Endothelial cell (in vitro differentiated cells): ENCODE measurements at regions not wholly inside any gene's neighbourhood (a gene's known extent, or its start where the extent isn't known, plus 50 kb on each side); places are given as distances from the start of the nearest gene placed in this dataset.
A peak's percentile ranks its signal among the peaks of the same experiment; 100 is the strongest.

Source experiments
- DNase-seq: peaks from one replicate; pipeline ENCODE4 v3.0.0; 2021; ENCODE audit warnings: low spot score
- H3K27ac Mint-ChIP-seq: one replicate; pipeline ENCODE4 v1.8.0; 2021; ENCODE audit warnings: mixed read lengths, inconsistent platforms; ENCODE audit not compliant: unreplicated experiment
- H3K27me3 Mint-ChIP-seq: one replicate; pipeline ENCODE4 v1.8.0; 2021; ENCODE audit warnings: mild to moderate bottlenecking, moderate library complexity, mixed read lengths, inconsistent platforms; ENCODE audit not compliant: unreplicated experiment
- H3K36me3 Mint-ChIP-seq: one replicate; pipeline ENCODE4 v1.8.0; 2021; ENCODE audit warnings: mild to moderate bottlenecking, low read depth, mixed read lengths, inconsistent platforms; ENCODE audit not compliant: unreplicated experiment
- H3K4me1 Mint-ChIP-seq: one replicate; pipeline ENCODE4 v1.8.0; 2021; ENCODE audit warnings: mild to moderate bottlenecking, mixed read lengths, inconsistent platforms; ENCODE audit not compliant: unreplicated experiment
- H3K4me3 Mint-ChIP-seq: one replicate; pipeline ENCODE4 v1.8.0; 2021; ENCODE audit warnings: mild to moderate bottlenecking, mixed read lengths, inconsistent platforms; ENCODE audit not compliant: unreplicated experiment
- H3K9me3 Mint-ChIP-seq: one replicate; pipeline ENCODE4 v1.8.0; 2021; ENCODE audit warnings: mixed read lengths, inconsistent platforms; ENCODE audit not compliant: unreplicated experiment
- CTCF ChIP-seq: fragments of 200-600 bp; sonication (generic); IDR thresholded peaks from one replicate; pipeline ENCODE4 v1.5.0; 2021; ENCODE audit warnings: antibody characterized with exemption; ENCODE audit not compliant: unreplicated experiment

- TF ChIP-seq CTCF = no peak
- DNase-seq = no peak
- H3K36me3 Mint-ChIP-seq = no peaks in the 10 kb centered on the region
- no peaks in the 10 kb centered on the region for H3K27me3 Mint-ChIP-seq
- H3K4me3 Mint-ChIP-seq = no peak overlapping the region
- no peaks in the 10 kb centered on the region for H3K9me3 Mint-ChIP-seq
- H3K4me1 Mint-ChIP-seq = no peaks in the 10 kb centered on the region
- H3K27ac Mint-ChIP-seq = no peak overlapping the region
Measured at GRCh38 chrX:87327267-87327666, 190.3 kb upstream of the KLHL4 start.

- no peak for TF ChIP-seq CTCF
- no peaks in the 10 kb centered on the region for H3K27me3 Mint-ChIP-seq
- H3K27ac Mint-ChIP-seq = no peak overlapping the region
- H3K4me3 Mint-ChIP-seq = no peak overlapping the region
- no peaks in the 10 kb centered on the region for H3K36me3 Mint-ChIP-seq
- no peaks in the 10 kb centered on the region for H3K4me1 Mint-ChIP-seq
- no peak for DNase-seq
- H3K9me3 Mint-ChIP-seq = no peaks in the 10 kb centered on the region
Measured at GRCh38 chrX:87337267-87337666, 180.3 kb upstream of the KLHL4 start.

GRCh38 chrX:87338510-87338909 is 179.1 kb upstream of the KLHL4 start:
- Mint-ChIP-seq H3K27me3 (no peaks in the 10 kb centered on the region), H3K27ac (no peak overlapping the region), H3K36me3 (no peaks in the 10 kb centered on the region), H3K9me3 (no peaks in the 10 kb centered on the region), H3K4me1 (no peaks in the 10 kb centered on the region), H3K4me3 (no peak overlapping the region)
- DNase-seq = no peak
- TF ChIP-seq CTCF = peak; percentile 44

- no peaks in the 10 kb centered on the region for H3K36me3 Mint-ChIP-seq
- H3K4me1 Mint-ChIP-seq = no peaks in the 10 kb centered on the region
- no peak for TF ChIP-seq CTCF
- no peak overlapping the region for H3K4me3 Mint-ChIP-seq
- no peaks in the 10 kb centered on the region for H3K9me3 Mint-ChIP-seq
- no peak overlapping the region for H3K27ac Mint-ChIP-seq
- H3K27me3 Mint-ChIP-seq = no peaks in the 10 kb centered on the region
- no peak for DNase-seq
Measured at GRCh38 chrX:87370865-87371264, 146.7 kb upstream of the KLHL4 start.

- no peaks in the 10 kb centered on the region for H3K9me3 Mint-ChIP-seq
- H3K27ac Mint-ChIP-seq = no peak overlapping the region
- H3K27me3 Mint-ChIP-seq = no peaks in the 10 kb centered on the region
- no peak for DNase-seq
- no peaks in the 10 kb centered on the region for H3K4me1 Mint-ChIP-seq
- H3K4me3 Mint-ChIP-seq = no peak overlapping the region
- no peak for TF ChIP-seq CTCF
- no peaks in the 10 kb centered on the region for H3K36me3 Mint-ChIP-seq
Measured at GRCh38 chrX:87374324-87374723, 143.3 kb upstream of the KLHL4 start.
